BE2C (cell line): ENCODE measurements at regions not wholly inside any gene's neighbourhood (a gene's known extent, or its start where the extent isn't known, plus 50 kb on each side); places are given as distances from the start of the nearest gene placed in this dataset.

Experiments
- DNase-seq: peaks from one replicate; pipeline ENCODE4 v3.0.0-alpha.2; 2020
- H3K27me3 ChIP-seq: fragments of 250-450 bp; sonication (Bioruptor Pico); 2 replicates; pipeline ENCODE4 v1.5.1; 2020; ENCODE audit warnings: mild to moderate bottlenecking
- H3K36me3 ChIP-seq: fragments of 250-450 bp; sonication (Bioruptor Pico); 2 replicates; pipeline ENCODE4 v1.5.1; 2020; ENCODE audit warnings: mild to moderate bottlenecking
- H3K4me1 ChIP-seq: fragments of 250-450 bp; sonication (Bioruptor Pico); 2 replicates; pipeline ENCODE4 v1.5.1; 2020
- H3K4me3 ChIP-seq: 2 replicates; pipeline ENCODE4 v1.5.1; 2011; ENCODE audit warnings: low read depth, low read length
- H3K9me3 ChIP-seq: fragments of 250-450 bp; sonication (Bioruptor Pico); 2 replicates; pipeline ENCODE4 v1.5.1; 2020
- TF ChIP-seq, protein P1 (sequence below): IDR thresholded peaks from 2 replicates; pipeline ENCODE4 v1.5.1; 2012; ENCODE audit warnings: mild to moderate bottlenecking, low read depth, low read length

DNA sequence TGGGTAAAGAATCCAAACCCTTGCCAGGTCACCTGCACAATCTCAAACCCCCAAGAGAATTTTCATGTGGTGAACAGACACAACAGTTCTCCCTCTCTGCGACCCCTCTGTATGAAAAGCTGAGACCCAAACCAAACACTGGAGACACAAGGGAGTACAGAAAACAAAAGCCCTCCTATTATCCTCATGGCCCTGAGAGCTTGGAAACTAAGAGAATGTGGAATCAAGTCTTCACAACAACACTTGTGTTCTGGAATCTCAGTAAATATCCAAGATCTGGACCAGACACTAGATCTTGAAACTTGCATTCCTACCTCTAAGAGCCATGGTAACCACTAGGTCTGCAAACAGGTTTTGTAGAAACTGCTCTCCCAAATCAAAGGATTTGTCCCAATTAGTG is 50.1 kb upstream of the CCDC150 start:
- Histone ChIP-seq H3K4me3 (no peak overlapping the region), H3K36me3 (no peaks in the 10 kb centered on the region), H3K4me1 (no peaks in the 10 kb centered on the region), H3K9me3 (no peaks in the 10 kb centered on the region), H3K27me3 (no peaks in the 10 kb centered on the region)
- TF ChIP-seq, protein P1, sequence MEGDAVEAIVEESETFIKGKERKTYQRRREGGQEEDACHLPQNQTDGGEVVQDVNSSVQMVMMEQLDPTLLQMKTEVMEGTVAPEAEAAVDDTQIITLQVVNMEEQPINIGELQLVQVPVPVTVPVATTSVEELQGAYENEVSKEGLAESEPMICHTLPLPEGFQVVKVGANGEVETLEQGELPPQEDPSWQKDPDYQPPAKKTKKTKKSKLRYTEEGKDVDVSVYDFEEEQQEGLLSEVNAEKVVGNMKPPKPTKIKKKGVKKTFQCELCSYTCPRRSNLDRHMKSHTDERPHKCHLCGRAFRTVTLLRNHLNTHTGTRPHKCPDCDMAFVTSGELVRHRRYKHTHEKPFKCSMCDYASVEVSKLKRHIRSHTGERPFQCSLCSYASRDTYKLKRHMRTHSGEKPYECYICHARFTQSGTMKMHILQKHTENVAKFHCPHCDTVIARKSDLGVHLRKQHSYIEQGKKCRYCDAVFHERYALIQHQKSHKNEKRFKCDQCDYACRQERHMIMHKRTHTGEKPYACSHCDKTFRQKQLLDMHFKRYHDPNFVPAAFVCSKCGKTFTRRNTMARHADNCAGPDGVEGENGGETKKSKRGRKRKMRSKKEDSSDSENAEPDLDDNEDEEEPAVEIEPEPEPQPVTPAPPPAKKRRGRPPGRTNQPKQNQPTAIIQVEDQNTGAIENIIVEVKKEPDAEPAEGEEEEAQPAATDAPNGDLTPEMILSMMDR: no peak
- DNase-seq: no peak
